SJCRH30 (cell line): ENCODE measurements at regions not wholly inside any gene's neighbourhood (a gene's known extent, or its start where the extent isn't known, plus 50 kb on each side); places are given as distances from the start of the nearest gene placed in this dataset.

Experiments used
- DNase-seq, 2 experiments: peaks; one replicate each; pipeline ENCODE4 v3.0.0-alpha.2; 2015 to 2020
- H3K27ac ChIP-seq: fragments of 250-450 bp; sonication (Bioruptor Pico); 2 replicates; pipeline ENCODE4 v1.5.1; 2020; ENCODE audit warnings: mild to moderate bottlenecking, moderate library complexity
- H3K27me3 ChIP-seq: fragments of 250-450 bp; sonication (Bioruptor Pico); 2 replicates; pipeline ENCODE4 v1.5.1; 2020; ENCODE audit warnings: mild to moderate bottlenecking, moderate library complexity
- H3K36me3 ChIP-seq: fragments of 250-450 bp; sonication (Bioruptor Pico); 2 replicates; pipeline ENCODE4 v1.5.1; 2020; ENCODE audit warnings: mild to moderate bottlenecking, moderate library complexity
- H3K4me1 ChIP-seq: fragments of 250-450 bp; sonication (Bioruptor Pico); 2 replicates; pipeline ENCODE4 v1.5.1; 2020; ENCODE audit warnings: mild to moderate bottlenecking, moderate library complexity
- H3K4me3 ChIP-seq: fragments of 250-450 bp; sonication (Bioruptor Pico); 2 replicates; pipeline ENCODE4 v1.5.1; 2020; ENCODE audit warnings: mild to moderate bottlenecking, moderate library complexity
- H3K9me3 ChIP-seq: fragments of 250-450 bp; sonication (Bioruptor Pico); replicated peaks from 2 replicates; pipeline ENCODE4 v1.5.1; 2020; ENCODE audit warnings: mild to moderate bottlenecking, moderate library complexity

DNA sequence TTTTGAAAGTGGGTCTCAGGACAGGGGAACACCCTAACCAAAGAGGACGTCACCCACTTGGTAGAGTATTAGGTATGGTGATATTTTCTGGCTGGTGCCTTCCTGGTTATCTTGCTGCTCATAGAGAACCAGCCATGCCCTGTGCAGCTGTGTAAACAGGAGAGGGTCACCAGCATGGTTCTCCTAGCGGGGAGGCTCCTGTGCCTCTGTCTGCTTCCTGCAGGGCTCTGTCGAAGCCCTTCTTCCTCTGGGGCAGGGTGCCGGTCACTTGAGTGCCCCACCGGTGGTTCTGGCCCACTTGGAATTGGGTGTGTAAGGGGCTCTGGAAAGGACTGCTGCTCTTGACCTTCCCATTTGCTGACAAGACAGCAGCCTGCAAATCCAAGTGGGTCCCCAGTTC is 80.5 kb upstream of the KCNK12 start:
- Histone ChIP-seq H3K4me3 (no peak overlapping the region), H3K27me3 (peaks cover 7% of the 10 kb centered on the region), H3K27ac (no peak overlapping the region), H3K4me1 (peaks cover 2% of the 10 kb centered on the region; the same call in 1 of the 2 replicates), H3K36me3 (no peaks in the 10 kb centered on the region), H3K9me3 (no peaks in the 10 kb centered on the region)
- no peak for DNase-seq

DNA sequence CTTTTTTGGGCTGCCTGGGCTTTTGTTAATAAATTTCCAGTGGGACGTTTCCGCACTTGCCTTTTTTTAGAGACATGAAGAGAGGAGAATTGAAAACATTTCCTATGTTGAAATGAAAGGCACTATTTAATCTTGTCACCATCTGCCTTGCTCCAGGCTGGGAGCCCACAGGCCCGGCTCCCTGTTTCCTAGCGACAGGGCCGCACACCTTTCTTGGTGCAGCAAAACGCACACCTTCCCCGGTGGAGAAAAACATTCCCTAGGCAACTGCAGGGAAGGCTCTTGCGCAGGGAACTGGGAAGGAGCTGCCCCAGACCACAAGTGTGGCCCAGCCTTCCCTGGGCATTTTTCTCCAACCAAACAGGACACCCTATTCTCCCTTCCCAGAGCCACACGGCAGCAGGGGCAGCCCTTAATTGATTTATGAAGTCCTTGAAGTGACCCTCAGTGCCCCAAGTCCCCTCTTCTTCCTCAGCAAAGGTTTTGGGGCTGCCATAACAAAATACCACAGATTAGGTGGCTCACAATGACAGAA is 79.3 kb upstream of the KCNK12 start:
- no peak for DNase-seq
- Histone ChIP-seq H3K27ac (no peak overlapping the region), H3K36me3 (no peaks in the 10 kb centered on the region), H3K27me3 (peaks cover 7% of the 10 kb centered on the region), H3K9me3 (no peaks in the 10 kb centered on the region), H3K4me1 (peaks cover 2% of the 10 kb centered on the region; the same call in 1 of the 2 replicates), H3K4me3 (no peak overlapping the region)

GRCh38 chr2:47645246-47645645 is 74.5 kb upstream of the KCNK12 start:
- no peaks in the 10 kb centered on the region for H3K4me1 ChIP-seq
- no peaks in the 10 kb centered on the region for H3K27me3 ChIP-seq
- H3K36me3 ChIP-seq = no peaks in the 10 kb centered on the region
- no peak overlapping the region for H3K4me3 ChIP-seq
- H3K9me3 ChIP-seq = no peaks in the 10 kb centered on the region
- no peak overlapping the region for H3K27ac ChIP-seq
- no peak for DNase-seq

- H3K9me3 ChIP-seq = no peaks in the 10 kb centered on the region; the same call in 1 of the 2 replicates
- no peak overlapping the region for H3K4me3 ChIP-seq
- no peaks in the 10 kb centered on the region for H3K27me3 ChIP-seq
- no peak overlapping the region for H3K27ac ChIP-seq
- no peak for DNase-seq
- no peaks in the 10 kb centered on the region for H3K36me3 ChIP-seq
- H3K4me1 ChIP-seq = no peaks in the 10 kb centered on the region
These were observed 73.6 kb upstream of the KCNK12 start for GRCh38 chr2:47644351-47644750.

DNA sequence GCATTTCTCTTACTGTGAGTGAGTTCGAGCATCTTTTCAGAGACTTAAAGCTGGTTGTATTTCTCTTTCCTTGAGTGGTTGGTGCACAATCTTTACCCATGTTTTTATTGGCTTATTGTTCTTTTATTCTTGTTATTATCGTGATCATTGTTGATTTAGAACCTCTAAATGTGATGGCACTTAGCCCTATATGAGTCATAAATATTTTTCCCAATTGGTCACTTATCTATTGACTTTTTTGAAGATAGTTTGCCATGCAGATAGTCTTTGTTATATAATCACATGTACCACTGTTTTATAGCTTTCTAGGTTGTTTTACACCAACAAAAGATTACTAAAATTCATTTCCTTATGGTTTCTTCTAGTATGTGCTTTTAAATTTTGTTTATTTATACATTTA is 70.6 kb upstream of the KCNK12 start:
- H3K4me3 ChIP-seq = no peak overlapping the region
- no peaks in the 10 kb centered on the region for H3K4me1 ChIP-seq
- no peaks in the 10 kb centered on the region for H3K36me3 ChIP-seq
- H3K9me3 ChIP-seq = no peaks in the 10 kb centered on the region; the same call in 1 of the 2 replicates
- H3K27ac ChIP-seq = no peak overlapping the region
- DNase-seq = no peak
- H3K27me3 ChIP-seq = 0 out of 2 replicates have a peak, but pooled peaks cover 3% of the 10 kb centered on the region

GRCh38 chr2:47640356-47640755 is 69.6 kb upstream of the KCNK12 start:
- H3K27ac ChIP-seq = no peak overlapping the region
- no peak overlapping the region for H3K4me3 ChIP-seq
- H3K27me3 ChIP-seq = 0 out of 2 replicates have a peak, but pooled peaks cover 3% of the 10 kb centered on the region
- DNase-seq = no peak
- H3K9me3 ChIP-seq = no peaks in the 10 kb centered on the region; the same call in 1 of the 2 replicates
- no peaks in the 10 kb centered on the region for H3K4me1 ChIP-seq
- no peaks in the 10 kb centered on the region for H3K36me3 ChIP-seq

DNA sequence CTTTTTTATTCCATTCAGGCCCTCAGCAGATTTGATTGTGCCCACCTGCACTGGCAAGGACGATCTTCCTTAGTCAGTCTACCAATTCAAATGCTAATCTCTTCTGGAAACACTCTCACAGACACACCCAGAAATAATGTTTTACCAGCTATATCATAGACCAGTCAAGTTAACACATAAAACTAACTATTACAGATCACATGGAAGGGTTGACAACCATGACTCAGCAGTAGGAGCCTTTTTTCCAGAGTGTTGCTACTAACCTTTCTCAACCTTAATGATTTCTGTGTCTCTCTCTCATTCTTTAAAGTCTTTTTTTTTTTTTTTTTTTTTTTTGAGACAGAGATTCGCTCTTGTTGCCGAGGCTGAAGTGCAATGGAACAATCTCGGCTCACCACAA is 68.7 kb upstream of the KCNK12 start:
- Histone ChIP-seq H3K9me3 (no peaks in the 10 kb centered on the region; the same call in 1 of the 2 replicates), H3K27me3 (0 out of 2 replicates have a peak, but pooled peaks cover 3% of the 10 kb centered on the region), H3K4me1 (no peaks in the 10 kb centered on the region), H3K36me3 (no peaks in the 10 kb centered on the region), H3K27ac (no peak overlapping the region), H3K4me3 (no peak overlapping the region)
- DNase-seq = no peak

DNA sequence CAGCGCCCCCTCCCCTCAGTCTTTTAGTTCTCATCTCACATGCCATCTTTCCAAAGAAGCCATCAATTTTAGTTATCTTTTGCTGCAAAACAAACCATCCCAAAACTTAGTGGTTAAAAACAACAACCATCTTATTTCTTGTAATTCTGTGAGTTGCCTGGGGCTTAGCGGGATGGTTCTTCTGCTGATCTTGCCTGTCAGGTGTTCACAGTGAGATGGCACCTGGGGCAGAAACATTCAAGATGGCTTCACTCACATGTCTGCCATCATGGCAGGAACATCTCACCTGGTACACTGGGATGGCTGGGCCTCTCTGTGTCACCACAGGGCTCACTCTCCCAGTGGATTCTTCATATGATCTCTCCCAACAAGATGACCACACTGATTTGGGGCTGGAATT is 67.6 kb upstream of the KCNK12 start:
- H3K27ac ChIP-seq = no peak overlapping the region
- no peak for DNase-seq
- H3K27me3 ChIP-seq = 0 out of 2 replicates have a peak, but pooled peaks cover 3% of the 10 kb centered on the region
- no peaks in the 10 kb centered on the region; the same call in 1 of the 2 replicates for H3K9me3 ChIP-seq
- H3K36me3 ChIP-seq = no peaks in the 10 kb centered on the region
- H3K4me3 ChIP-seq = no peak overlapping the region
- H3K4me1 ChIP-seq = no peaks in the 10 kb centered on the region

DNA sequence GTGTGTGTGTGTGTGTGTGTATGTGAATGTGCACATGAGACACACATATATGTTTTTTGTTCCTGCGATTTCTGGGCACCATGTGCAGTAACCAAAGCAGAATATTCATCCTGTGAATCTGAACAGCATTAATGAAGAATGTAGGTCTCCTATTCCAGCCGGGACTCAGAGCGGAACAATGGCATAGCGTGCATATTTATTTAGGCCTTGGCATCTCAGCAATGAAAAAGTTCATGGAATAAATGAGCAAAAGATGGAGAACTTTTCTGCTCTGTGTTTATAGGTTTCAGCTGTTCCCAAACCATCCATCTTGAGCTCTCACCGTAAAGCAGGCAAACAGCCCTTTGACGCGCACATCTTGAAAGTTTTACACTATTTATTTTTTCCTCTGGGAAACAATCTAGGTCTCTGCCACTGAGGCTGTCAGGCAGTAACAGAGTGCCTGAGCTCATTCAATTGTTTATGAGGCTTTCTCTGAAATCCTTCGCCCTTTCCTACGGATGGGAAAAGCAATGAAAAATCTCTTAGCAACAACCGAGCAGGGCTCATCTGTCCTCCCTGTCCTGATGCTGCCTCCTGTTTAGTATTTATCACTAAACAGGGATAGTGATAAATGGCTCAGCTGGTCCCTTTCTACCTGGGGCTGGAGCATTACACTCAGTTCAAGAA is 65.9 kb upstream of the KCNK12 start:
- Histone ChIP-seq H3K36me3 (no peaks in the 10 kb centered on the region), H3K4me1 (no peaks in the 10 kb centered on the region), H3K4me3 (no peak overlapping the region), H3K27ac (no peak overlapping the region), H3K27me3 (0 out of 2 replicates have a peak, but pooled peaks cover 3% of the 10 kb centered on the region), H3K9me3 (no peaks in the 10 kb centered on the region; the same call in 1 of the 2 replicates)
- DNase-seq = no peak

DNA sequence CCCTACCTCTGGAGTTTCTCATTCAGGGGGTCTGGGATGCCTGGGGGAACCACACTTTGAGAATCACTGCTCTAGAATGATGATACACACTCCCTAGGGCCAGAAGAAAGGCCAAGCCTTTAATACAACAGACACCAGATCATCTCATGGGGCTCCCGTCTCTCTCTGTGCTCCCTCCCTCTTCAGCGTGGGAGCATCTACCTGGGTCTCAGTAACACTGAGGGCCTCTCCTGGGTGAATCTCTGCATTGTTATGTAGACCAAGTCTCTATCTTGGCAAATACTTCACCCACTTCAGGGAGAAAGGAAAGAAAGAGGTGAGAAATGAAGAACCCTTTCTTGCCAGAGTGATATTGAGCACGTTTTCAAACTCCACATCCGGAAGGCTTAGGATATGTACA is 65.4 kb upstream of the KCNK12 start:
- Histone ChIP-seq H3K9me3 (no peaks in the 10 kb centered on the region; the same call in 1 of the 2 replicates), H3K36me3 (no peaks in the 10 kb centered on the region), H3K4me3 (no peak overlapping the region), H3K27me3 (0 out of 2 replicates have a peak, but pooled peaks cover 3% of the 10 kb centered on the region), H3K27ac (no peak overlapping the region), H3K4me1 (no peaks in the 10 kb centered on the region)
- no peak for DNase-seq

DNA sequence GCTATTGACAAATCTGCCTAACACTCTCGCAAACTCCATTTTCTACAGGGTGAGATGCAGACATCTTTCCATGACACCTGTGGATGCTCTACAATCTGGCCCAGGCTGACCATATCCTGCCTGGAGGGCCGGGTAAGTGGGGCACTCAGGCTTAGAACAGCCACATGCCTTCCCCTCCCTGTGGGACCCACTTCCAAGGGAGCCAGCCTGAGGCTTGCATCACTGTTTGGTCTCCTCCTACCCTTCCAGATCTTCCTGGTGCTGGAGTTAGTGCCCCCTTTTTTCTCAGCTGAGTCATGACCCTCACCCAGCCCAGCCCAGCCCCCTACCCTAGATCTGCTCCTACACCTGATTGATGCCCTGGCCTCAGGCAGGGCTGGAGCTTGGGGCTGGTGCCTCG is 62.0 kb upstream of the KCNK12 start:
- Histone ChIP-seq H3K9me3 (no peaks in the 10 kb centered on the region), H3K4me1 (no peaks in the 10 kb centered on the region), H3K36me3 (no peaks in the 10 kb centered on the region)

DNA sequence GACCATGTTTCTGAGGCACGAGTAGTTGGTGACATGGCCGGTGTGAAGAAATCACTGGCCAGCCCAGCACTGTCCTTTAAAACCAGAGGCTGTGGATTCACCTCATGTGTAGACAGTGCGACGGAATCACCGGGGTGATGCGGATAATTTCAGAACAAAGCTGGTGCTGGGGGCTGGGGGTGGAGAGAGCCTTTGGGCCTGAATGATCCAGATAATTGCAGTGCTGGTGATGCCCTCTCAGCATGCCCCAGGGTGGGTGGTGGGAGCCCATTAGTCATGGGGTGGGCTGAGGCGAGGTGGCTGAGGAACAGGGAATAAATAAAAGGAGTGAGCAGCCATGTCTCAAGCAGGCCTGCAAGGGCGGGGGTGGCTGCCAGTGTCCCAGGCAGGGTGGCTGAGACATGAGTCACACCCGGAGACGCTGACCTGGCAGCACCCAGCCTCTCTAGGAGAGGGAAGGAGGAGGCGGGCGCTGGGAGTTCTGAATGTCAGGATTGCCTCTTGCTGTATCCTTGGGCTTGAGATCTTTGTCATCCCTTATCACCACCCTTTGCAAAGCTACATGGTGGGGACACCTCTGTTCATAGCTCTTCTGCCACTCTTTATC is 61.1 kb upstream of the KCNK12 start:
- H3K4me3 ChIP-seq = no peak overlapping the region
- DNase-seq = no peak
- H3K9me3 ChIP-seq = no peaks in the 10 kb centered on the region
- H3K27me3 ChIP-seq = peaks cover 2% of the 10 kb centered on the region; the same call in 1 of the 2 replicates
- no peaks in the 10 kb centered on the region for H3K4me1 ChIP-seq
- H3K36me3 ChIP-seq = no peaks in the 10 kb centered on the region
- H3K27ac ChIP-seq = no peak overlapping the region

More for the DNA sequence above, 62.0 kb upstream of the KCNK12 start:
- DNase-seq = no peak
- H3K4me3 ChIP-seq = no peak overlapping the region
- H3K27ac ChIP-seq = no peak overlapping the region
- peaks cover 2% of the 10 kb centered on the region; the same call in 1 of the 2 replicates for H3K27me3 ChIP-seq

DNA sequence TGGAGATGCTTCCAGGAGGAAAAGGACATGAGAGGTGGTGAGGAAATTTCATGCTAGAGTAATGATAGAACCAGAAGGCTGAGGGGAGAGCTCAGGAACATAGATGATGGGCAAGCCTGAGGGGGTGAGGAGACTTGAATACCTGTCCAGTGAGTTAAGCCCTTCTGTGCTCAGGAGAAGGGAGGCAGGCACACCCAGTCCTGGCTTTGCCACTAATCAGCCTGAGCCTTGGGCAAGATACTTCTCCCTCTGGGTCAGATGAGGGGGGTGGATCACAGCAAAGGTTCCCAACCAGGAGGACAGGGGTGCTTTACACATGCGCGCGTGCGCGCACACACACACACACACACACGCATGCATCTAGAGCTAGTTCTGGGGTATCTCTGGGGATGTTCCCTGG is 60.5 kb upstream of the KCNK12 start:
- no peak for DNase-seq
- Histone ChIP-seq H3K36me3 (no peaks in the 10 kb centered on the region), H3K4me3 (no peak overlapping the region), H3K27ac (no peak overlapping the region), H3K27me3 (peaks cover 2% of the 10 kb centered on the region; the same call in 1 of the 2 replicates), H3K4me1 (no peaks in the 10 kb centered on the region), H3K9me3 (no peaks in the 10 kb centered on the region)

DNA sequence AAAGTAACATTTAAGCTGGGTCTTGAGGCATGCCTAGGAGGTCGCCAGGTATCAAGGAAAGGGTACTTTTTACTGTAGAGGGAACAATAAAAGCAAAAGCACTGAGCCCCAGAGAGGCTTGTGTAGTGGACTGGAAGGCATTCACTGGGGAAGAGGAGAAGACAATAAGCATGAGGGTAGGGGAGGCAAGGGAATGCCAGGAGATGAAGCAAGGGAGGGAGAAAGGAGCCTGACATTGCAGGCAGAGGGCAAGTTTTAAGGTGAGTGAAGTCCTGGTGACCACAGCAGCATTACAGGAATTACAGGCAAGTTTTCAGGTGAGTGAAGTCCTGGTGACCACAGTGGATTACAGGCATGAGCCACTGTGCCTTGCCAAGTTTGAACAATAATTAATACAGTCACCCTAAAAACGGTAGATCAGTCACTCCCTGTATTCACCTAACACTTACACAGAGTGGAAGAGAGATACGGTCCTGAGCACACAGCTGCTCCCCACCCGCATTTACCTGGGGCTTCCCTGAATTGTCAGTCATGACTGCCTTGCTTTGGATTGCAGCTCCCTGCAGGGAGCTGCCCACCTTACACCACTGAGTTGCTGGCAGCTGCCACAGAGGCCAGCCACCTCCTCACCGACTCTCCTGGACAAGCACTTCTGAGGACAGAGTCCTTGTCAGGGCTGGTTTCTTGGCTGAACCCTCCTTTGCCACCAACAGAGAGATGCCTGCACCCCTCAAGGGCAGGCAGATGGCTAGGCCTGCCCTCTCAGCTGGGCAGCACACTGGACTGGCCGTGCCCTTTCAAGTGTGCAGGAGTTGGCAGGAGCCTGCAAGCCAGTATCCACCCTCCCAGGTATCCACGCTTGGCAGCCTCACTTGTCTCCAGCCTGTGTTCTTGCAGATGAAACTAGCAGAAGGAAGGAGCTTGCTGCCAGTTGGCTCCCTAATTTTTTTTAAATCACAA is 59.0 kb upstream of the KCNK12 start:
- H3K27ac ChIP-seq = no peak overlapping the region
- H3K27me3 ChIP-seq = peaks cover 2% of the 10 kb centered on the region; the same call in 1 of the 2 replicates
- no peak overlapping the region for H3K4me3 ChIP-seq
- H3K4me1 ChIP-seq = no peaks in the 10 kb centered on the region
- no peak for DNase-seq
- no peaks in the 10 kb centered on the region for H3K9me3 ChIP-seq
- H3K36me3 ChIP-seq = no peaks in the 10 kb centered on the region
